ENCODE measurements at regions not wholly inside any gene's neighbourhood (a gene's known extent, or its start where the extent isn't known, plus 50 kb on each side); places are given as distances from the start of the nearest gene placed in this dataset.

DNA sequence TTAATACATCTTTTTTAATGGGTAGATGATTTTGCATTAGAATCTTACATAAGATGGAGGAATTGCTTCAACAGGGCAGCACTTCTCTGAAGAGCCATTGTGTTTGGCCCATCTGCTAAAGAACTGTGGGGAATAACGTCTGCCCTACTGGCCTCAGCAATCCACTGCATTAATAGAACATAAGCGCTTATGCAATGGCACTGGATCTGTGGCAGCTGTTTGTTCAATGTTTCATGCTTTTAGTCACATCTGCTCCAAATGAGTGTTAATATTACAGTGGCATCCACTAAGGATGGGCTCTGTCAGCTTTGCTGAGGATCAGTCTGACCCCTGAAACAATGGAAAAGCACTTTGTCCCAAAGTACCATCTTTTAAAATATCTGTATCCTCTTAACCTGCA lies 279.0 kb upstream of the GK2 start:
- ChIA-PET POLR2A (ENCODE audit: low non-redundant PET) (no interaction called here), CTCF (no interaction called here)
- no peaks in the 10 kb centered on the region for H3K36me3 ChIP-seq (ENCODE audit: insufficient read depth, low read length, poor library complexity, severe bottlenecking)
- TF ChIP-seq CTCF (conservative IDR thresholded peaks at IDR 0.05; ENCODE audit: low read depth, low read length) (no peak), EZH2 (IDR thresholded peaks at IDR 0.05; ENCODE audit: borderline replicate concordance, low read depth, low read length, poor library complexity, severe bottlenecking) (no peak)
- H3K4me1 ChIP-seq (ENCODE audit: insufficient read depth, low read length, poor library complexity, severe bottlenecking): no peaks in the 10 kb centered on the region
- intact Hi-C loops (cut with micrococcal nuclease; ENCODE audit: unreplicated experiment): no loop called here
- no peak overlapping the region for H3K27ac ChIP-seq (ENCODE audit: low read depth, low read length, poor library complexity, severe bottlenecking)
- no peak for DNase-seq (ENCODE audit: low spot score)
- no peak overlapping the region for H3K4me3 ChIP-seq (ENCODE audit: low read depth, low read length, poor library complexity, severe bottlenecking)
- no peaks in the 10 kb centered on the region for H3K9me3 ChIP-seq (ENCODE audit: low read depth, low read length, poor library complexity, severe bottlenecking)
- H3K27me3 ChIP-seq (replicated peaks; ENCODE audit: insufficient read depth, low read depth, low read length, poor library complexity): no peaks in the 10 kb centered on the region
- BruUV-seq (replicated peaks): no TSS peak

GRCh38 chr4:79685542-79685941 lies 277.5 kb upstream of the GK2 start:
- no peaks in the 10 kb centered on the region for H3K9me3 ChIP-seq (ENCODE audit: low read depth, low read length, poor library complexity, severe bottlenecking)
- CTCF ChIA-PET: no interaction called here
- DNase-seq (ENCODE audit: low spot score): no peak

DNA sequence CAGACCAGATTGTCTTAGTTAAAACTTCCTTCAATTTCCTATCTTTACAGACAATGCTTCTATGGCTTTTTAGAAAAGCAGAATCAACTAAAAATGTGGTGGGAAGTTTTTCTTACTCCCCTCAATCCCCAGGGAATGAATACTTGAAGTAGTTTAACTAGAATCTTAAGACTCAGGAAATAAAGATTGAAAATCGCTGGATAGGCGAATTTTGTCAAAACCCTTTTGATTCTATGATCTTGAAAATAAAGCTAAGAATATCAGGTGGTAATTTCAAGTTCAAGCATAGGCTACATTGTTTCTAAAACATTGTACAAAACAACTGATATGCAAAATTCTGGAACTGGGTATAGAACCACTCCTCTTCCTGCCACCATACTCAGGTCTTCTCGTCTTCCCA lies 276.5 kb upstream of the GK2 start:
- Histone ChIP-seq H3K36me3 (ENCODE audit: insufficient read depth, low read length, poor library complexity, severe bottlenecking) (no peaks in the 10 kb centered on the region), H3K9me3 (ENCODE audit: low read depth, low read length, poor library complexity, severe bottlenecking) (no peaks in the 10 kb centered on the region), H3K4me1 (ENCODE audit: insufficient read depth, low read length, poor library complexity, severe bottlenecking) (no peaks in the 10 kb centered on the region), H3K4me3 (ENCODE audit: low read depth, low read length, poor library complexity, severe bottlenecking) (no peak overlapping the region), H3K27ac (ENCODE audit: low read depth, low read length, poor library complexity, severe bottlenecking) (no peak overlapping the region), H3K27me3 (replicated peaks; ENCODE audit: insufficient read depth, low read depth, low read length, poor library complexity) (no peaks in the 10 kb centered on the region)
- BruUV-seq (replicated peaks): no TSS peak
- POLR2A ChIA-PET (ENCODE audit: low non-redundant PET): no interaction called here
- TF ChIP-seq EZH2 (IDR thresholded peaks at IDR 0.05; ENCODE audit: borderline replicate concordance, low read depth, low read length, poor library complexity, severe bottlenecking) (no peak), CTCF (conservative IDR thresholded peaks at IDR 0.05; ENCODE audit: low read depth, low read length) (no peak)
- intact Hi-C loops (cut with micrococcal nuclease; ENCODE audit: unreplicated experiment): no loop called here
- DNase-seq (ENCODE audit: low spot score): peak; percentile 2
- CTCF ChIA-PET: no interaction called here

More at GRCh38 chr4:79685542-79685941, 277.5 kb upstream of the GK2 start:
- no TSS peak for BruUV-seq (replicated peaks)
- intact Hi-C loops (cut with micrococcal nuclease; ENCODE audit: unreplicated experiment): no loop called here
- no peak overlapping the region for H3K4me3 ChIP-seq (ENCODE audit: low read depth, low read length, poor library complexity, severe bottlenecking)
- no peaks in the 10 kb centered on the region for H3K36me3 ChIP-seq (ENCODE audit: insufficient read depth, low read length, poor library complexity, severe bottlenecking)
- H3K4me1 ChIP-seq (ENCODE audit: insufficient read depth, low read length, poor library complexity, severe bottlenecking): no peaks in the 10 kb centered on the region
- TF ChIP-seq CTCF (conservative IDR thresholded peaks at IDR 0.05; ENCODE audit: low read depth, low read length): no peak
- TF ChIP-seq EZH2 (IDR thresholded peaks at IDR 0.05; ENCODE audit: borderline replicate concordance, low read depth, low read length, poor library complexity, severe bottlenecking): no peak
- POLR2A ChIA-PET (ENCODE audit: low non-redundant PET): no interaction called here
- H3K27me3 ChIP-seq (replicated peaks; ENCODE audit: insufficient read depth, low read depth, low read length, poor library complexity): no peaks in the 10 kb centered on the region
- H3K27ac ChIP-seq (ENCODE audit: low read depth, low read length, poor library complexity, severe bottlenecking): no peak overlapping the region

All from A673 (cell line).